ENCODE measurements at regions not wholly inside any gene's neighbourhood (a gene's known extent, or its start where the extent isn't known, plus 50 kb on each side); places are given as distances from the start of the nearest gene placed in this dataset.

DNA sequence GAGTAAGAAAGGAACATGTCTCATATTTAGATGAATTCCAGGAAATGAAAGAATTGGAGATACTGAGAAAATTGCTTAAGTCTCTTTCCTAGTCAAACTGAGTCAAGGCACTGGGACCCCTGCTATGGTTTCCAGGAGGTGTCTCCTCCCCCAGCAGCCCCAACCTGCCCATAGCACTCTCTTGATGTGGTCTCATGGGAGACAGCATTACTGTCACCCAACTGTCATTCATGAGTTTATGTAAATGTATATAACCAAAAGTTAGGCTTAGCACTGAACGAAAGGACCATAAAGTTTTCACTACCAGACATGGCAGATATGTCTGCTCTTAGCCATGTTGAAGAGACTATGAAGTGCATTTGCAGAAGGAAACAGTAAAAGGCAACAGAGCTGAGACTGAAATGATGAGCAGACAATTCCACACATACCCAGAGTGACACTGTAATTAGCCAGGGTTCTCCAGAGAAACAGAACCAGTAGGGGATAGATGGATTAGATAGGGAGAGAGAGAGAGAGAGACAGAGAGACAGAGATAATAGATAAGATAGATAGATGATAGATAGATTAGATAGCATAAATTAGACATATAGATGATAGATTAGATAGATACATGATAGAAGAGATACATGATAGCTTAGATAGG lies 328.1 kb downstream of the BRD1 start:
- DNase-seq: no peak

DNA sequence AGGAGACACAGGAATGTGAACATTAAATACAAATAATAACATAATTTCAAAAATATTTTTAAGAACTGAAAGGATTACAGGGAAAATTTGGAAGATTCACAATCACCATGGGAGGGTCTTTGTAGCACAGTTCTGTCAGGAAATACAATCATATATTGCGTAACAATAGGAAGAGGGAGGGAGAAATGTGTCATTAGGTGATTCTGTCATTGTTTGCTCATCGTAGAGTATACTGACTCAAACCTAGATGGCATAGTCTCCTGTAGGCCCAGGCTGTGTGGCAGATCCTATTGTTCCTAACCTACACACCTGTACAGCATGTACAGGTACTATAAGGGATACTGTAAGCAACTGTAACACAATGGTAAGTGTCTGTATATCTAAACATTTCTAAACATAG lies 330.4 kb downstream of the BRD1 start:
- DNase-seq: no peak

DNA sequence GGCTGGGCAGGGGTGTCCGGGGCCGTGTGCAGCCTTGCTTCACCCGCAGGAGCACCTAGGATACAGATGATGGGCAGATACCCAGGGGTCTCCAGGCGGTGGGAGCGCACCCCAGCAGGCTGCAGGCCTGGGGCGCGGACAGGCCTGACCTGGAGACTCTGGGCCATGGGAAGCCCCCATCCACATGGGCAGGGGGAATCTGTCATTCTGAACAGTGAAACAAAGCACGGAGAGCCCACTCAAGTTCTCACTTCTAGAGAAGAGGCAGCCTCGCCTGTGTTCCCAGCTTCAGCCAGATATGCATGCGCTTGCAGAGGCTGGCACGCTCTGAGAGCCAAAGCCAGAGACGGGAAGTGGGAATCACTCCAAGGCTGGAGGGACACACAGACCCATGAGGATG lies 333.1 kb downstream of the BRD1 start:
- DNase-seq: no peak

DNA sequence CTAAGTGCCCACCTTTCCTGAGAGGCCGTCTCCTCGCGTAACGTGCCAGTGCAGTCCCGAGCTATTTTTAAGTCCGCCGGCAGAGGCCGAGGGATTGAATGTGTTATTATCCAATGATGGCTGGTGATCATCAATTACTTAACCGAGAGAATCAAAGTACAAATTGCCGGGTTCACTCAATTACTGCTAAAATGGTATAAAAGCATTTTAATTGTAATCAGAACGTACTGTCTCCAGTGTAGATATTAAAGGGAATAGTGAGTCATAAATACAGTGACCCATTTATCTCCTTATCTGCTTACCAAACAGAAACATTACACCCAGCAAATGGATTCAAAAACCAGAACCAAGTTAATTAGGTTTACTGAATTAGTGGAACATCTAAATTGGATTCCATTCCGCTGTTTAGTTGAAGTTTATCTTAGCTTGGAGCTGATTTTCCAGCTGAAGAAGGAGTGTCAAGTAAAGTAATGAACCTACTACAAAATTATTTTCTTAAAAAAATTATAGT lies 334.9 kb downstream of the BRD1 start:
- no peak for DNase-seq

DNA sequence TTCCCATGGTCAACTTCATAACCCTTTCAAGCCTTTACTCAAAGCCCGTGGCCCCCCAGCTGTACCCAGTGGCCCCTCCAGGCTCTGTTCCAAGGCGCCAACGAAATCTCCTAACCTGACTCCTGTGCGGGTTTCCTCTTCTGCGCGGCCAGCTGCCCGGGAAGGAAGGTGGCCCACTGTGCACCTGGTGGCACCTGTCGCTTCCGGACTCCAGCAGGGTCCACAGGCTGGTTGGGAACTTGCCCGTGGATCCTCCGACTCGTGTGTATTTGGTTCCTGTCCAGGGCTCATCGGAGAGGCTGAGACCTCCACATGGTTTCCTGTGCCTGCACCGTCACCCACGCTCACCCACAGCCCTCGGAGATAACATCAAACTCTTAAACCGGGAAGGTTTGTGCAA lies 335.4 kb downstream of the BRD1 start:
- no peak for DNase-seq

DNA sequence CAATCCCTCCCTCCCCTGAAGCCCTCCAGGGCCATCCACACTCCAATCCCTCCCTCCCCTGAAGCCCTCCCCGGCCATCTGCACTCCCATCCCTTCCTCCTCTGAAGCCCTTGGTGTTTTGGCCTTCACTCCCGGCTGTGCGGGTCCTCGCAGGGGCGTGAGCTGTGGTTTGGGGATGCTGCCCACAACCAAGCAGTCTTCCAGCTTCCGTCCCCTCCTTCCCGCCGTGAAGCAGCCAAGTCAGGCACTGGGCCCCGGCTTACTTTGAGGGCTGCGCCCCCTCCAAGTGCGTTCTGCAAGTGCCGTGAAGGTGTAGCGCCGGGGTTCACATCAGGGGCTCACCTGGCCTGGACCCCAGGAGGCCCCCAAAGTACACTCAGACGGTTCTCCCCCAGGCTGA lies 335.9 kb downstream of the BRD1 start:
- no peak for DNase-seq

DNA sequence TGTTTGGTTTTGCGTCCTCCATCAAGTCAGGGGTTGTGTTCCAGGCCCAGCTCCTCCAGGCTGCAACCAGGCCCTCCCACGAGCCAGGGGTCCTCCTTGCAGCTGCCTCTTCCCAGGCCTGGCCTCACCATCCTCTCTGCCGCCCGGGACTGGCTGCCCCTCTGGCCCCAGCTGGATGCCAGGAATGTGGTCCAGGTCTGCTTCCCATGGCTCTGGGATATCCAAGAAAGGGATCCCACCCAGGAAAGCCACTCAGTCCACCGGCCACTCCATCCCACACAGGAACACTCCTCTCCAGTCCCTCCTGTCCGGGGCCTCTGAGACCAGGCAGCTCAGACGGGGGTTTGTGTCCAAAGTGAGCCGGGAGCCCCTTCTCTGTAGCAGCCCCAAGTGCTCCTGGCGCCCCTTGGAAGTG lies 336.4 kb downstream of the BRD1 start:
- no peak for DNase-seq

DNA sequence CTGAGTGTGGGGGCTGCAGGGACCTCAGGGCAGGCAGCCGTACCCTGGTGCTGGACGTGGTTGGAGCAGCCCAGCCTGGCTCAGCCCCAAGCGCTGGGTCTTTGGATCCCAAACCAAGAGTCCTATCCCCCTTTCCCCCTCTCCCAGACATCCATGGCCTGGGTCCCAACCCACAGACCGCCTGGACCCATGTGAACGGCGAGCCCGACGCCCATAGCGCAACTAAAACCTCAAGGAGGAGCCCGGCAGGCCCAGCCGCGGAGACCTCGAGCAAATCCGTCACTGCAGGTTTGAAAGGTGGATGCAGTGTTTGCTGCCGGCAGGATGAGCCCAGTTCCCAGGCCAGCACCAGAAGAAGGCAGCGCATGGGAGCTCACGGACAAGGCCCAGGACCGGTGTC lies 337.0 kb downstream of the BRD1 start:
- no peak for DNase-seq

DNA sequence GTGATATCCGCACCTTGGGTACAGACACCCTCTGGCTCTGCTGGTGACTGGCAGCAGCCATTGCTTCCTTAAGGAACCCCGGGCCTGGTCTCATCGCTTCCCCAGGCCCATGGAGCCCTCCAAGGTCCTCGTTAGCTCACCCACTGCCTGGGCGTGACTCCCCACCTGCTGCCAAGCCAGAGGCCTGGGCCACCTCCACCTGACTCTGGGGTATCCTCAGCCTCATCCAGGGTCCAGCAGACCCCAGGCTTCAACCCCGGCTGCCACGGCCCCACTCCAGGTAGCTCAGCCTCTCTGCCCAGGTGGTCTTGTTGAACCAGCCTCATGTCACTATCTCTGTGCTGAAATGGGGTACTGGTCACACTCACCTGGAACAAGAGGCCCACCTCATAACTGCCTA lies 337.9 kb downstream of the BRD1 start:
- no peak for DNase-seq

DNA sequence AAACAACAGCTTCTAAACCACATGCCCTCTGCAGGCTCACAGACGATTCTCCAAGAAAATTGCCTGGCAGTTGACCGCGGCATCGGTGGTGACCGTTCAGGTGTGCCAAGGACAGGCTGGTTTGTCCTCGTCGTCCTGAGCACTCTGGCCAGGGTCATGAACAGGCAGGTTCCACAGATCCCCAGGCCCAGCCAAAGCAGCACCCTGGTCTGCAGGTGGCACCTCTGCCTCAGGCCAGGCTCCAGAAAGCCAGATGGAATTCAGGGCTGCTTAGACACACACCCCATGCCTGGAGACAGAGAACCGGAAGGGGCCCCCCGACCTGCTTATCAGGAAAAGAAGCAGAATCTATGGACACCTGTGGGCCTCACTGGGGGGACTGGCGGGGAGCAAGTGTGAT lies 338.7 kb downstream of the BRD1 start:
- no peak for DNase-seq

DNA sequence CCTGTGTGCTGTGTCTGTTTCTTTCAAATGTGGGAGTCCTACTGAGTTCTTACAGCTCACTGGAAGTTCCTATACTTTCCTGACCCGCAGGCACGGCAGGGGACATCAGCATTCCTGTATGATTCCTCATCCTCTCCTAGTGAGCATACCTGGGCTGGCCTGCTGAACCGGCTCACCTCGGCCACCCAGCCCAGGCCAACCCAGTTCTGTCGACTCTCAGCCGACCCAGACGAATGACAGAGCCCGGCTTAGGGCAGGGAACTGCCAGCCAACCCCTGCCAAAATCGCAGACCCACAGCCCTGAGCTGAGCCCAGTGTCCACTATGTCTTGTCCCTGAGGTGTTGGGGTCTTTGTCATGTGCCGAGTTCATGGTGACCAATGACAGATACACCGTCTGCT lies 339.7 kb downstream of the BRD1 start:
- no peak for DNase-seq

DNA sequence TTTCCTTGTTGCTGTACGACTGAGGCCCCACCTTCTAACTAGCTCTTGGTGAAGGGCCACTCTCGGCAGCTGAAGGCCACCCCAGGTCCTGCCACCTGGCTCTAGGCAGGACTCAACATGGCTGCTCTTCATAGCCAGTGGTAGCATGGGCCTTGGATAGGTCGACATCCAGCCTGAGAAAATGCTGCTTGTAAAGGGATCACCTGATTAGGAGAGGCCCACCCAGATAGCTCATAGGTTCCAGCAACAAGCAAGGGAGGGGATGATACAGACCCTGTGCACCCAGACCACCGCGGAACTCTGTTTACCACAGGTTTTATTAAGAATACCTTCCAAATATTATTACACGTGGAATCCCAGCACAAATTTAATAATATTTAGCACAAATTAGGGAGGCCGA lies 341.4 kb downstream of the BRD1 start:
- DNase-seq: no peak

DNA sequence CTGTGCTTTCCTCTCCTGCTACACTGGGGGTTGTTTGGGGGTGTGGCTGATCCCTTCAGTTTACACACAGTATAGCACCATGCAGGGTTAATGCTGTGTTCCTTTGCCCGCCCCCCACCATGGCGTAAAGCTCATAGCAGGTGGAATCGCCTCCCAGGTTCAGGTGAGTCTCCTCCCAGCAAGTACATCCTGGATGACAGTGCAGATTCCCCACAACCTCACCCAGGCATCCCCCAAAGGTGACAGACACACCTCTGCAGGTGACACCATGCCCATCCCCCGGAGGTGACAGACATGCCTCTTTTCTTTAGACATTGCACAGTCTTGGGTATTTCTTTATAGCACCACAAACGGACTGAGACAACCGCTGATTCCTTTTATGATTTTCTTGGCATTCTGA lies 343.7 kb downstream of the BRD1 start:
- DNase-seq: no peak

DNA sequence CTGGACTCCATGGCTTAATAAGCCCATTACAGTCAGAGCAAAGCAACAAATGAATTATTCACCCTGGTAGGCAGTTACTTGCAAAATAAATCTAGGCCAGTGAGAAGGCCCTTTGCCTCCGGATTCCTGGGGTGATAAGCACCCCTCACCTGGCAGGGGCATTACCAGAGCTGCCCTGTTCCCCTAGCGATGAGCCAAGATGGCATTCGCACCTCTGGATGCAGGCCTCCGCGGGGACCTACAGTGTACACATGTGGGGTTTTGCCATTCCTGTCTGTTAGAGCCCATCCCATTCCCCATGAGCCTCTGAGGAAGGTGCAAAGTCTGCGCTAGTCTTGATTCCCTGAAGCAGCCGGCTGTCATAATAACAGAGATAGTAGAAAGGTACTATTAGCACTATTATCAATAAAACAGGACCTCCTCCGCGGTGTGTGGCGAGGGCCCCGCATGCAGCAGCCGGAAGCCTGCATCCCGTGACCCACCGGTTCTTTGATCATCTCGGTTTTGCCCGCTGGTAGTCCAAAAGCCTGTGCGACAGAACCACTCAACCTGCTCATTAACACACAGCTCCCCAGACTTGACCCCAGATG lies 344.3 kb downstream of the BRD1 start:
- no peak for DNase-seq

DNA sequence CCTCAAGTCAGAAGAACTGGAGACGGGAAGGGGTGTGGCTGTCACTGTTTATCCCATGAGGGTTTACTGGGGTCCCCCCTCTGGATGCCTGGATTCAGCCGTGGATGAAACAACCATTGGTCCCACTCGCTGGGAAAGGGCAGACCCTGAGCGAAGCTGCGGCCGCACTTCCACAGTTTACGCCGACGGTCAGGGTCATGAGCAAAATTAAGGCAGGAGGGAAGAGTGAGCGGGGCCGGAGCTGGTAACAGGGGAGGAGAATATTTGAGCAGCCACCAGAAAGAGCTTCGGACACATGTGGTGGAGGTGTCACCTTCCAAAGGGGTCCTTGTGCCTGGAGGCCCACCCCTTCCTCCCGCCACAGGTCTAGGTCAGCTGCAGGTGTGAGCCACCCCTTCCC lies 344.9 kb downstream of the BRD1 start:
- DNase-seq: no peak

DNA sequence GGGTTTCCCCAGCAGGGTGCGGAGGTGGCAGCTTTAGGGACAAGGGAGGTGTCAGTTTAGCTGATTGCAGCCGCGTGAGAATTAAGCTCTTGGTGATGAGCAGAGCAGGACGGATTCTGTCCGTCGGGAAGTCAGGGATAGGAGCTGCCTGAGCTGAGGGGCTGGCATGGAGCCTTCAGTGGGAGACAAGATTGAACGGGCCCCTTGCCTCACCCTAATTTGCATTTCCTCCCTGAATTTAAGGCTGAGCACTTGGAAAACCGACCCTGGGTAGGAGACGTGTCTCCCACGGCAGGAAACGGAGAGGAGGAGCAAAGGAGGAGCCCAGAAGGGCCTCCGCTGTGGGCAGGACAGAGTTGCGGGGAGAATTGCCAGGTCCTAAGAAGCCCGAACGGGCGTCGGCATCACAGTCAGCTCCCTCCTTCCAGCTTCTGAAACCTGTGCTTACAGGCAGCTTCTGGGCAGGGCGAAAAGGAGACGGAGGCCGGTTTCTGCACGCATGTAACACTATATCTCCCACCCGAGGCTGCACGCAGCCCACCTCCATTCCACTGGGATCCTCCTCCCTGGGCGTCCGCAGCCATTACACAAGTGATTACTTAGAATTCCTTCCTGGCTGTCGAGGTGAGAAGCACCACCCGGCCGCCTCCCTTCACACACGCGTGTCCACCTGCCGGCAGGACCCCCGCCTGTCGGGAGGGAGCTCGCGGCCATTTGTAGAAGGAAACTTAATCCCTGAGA lies 345.8 kb downstream of the BRD1 start:
- DNase-seq: no peak

DNA sequence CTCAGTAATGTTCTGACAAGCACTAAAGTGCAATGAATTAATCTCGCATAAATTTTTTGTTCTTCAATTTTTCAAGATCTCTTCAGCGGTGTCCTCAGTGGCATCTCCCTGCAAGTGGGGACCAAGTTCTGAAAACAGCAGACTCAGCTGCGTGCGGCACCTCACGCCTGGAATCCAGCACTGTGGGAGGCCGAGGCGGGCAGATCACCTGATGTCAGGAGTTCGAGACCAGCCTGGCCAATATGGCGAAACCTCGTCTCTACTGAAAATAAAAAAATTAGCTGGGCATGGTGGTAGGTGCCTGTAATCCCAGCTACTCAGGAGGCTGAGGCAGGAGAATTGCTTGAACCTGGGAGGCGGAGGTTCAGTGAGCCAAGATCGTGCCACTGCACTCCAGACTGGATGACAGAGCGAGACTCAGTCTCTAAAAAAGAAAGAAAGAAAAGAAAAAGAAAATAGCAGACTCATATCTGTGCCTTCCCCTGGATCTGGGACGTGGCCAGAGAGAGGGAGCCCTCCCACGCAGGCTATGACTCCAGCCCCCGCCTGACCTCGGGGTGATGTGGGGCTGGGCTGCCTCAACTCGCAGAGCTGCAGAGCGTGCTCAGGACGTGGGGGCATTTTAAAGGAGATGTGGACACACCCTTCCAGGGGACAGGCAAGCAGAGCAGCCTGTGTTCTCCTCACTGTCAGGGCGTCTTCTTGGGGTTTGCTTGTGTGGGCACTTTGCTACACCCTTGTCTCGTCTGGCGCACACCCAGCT lies 346.6 kb downstream of the BRD1 start:
- DNase-seq: no peak

DNA sequence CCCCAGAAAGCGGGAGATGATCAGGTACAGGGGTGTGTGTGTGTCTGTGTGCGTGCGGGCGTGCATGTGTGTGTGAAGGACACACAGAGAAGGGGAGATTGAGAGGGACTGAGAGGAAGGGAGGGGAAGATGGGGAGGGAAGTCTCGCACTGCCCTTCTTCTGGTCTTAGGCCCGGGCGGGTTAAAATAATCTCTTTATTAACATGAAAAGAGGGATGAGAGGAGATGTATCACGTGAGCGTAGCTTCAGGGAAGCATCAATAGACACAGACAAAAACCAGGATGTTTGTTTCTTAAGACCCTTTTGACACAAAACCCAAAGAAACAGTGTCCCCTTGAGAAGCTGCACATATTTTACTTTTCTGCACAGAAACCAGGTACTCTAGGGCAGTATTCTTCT lies 347.3 kb downstream of the BRD1 start:
- DNase-seq: no peak

DNA sequence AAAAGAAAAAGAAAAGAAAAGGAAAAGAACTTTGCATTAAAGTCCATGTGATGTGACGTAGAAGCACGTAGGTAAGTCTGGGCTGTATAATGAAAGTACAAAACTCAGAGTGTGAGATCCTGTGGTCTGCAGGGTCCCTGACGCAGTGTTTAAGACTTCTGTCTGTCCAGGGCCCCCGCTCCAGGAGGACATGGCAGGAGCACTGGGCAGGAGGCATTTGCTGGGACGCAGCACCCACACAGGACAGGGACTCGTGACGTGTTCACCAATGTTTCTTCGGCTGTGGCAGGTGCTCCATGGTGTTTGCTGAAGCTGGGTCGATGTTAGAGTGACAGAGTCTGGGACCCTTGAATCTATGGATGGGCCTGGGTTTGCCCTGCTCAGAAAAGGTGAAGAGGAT lies 348.1 kb downstream of the BRD1 start:
- no peak for DNase-seq

DNA sequence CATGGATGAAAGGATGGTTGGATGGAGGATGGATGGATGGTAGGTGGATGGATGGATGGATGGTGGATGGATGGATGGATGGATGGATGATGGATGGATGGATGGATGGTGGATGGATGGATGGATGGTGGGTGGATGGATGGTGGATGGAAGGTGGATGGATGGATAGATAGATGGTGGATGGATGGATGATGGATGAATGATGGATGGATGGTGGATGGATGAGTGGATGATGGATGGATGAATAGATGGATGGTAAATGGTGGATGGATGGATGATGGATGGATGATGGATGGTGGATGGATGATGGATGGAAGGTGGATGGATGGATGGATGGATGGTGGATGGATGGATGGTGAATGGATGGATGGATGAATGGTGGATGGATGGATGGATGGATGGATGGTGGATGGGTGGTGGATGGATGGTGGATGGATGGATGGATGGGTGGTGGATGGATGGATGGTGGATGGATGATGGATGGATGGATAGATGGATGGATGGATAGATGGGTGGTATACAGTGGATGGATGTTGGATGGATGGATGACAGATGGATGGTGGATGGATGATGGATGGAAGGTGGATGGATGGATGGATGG lies 350.8 kb downstream of the BRD1 start:
- no peak for DNase-seq

DNA sequence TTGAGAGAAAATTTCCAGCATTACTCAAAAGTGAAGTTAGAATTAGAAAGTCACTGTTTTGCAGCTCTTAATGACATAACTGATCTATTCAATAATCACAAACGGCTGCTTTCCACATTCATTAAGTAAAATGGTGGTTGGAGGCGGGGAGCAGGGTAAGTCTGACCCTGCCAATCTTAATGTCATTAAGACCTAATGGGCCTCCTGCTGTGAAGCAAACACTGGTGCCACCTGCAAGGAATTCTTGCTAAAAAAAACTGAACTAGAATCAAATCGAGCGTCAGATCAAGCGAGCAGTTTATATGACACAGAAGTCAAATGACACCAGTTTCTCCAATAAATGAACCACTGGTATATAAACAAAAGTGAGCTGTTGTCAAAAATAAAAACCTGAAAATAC lies 351.5 kb downstream of the BRD1 start:
- no peak for DNase-seq

DNA sequence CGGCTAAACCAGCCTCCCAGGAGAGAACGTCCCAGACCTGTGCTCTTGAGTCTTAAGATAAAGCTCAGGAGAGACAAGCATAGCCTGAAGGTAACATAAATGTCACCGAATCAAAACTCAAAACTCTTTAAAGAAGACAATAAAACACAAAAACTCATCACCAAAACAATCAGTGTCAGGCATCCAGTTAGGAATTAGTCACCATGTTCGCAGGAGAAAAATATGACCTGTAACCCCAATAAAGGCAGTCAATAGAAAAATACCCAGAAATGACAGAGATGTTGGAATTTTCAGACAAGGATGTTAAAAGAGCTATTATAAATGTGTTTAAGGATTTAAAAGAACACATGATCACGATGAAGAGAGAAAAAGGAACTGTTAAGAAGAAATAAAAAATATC lies 352.4 kb downstream of the BRD1 start:
- no peak for DNase-seq

DNA sequence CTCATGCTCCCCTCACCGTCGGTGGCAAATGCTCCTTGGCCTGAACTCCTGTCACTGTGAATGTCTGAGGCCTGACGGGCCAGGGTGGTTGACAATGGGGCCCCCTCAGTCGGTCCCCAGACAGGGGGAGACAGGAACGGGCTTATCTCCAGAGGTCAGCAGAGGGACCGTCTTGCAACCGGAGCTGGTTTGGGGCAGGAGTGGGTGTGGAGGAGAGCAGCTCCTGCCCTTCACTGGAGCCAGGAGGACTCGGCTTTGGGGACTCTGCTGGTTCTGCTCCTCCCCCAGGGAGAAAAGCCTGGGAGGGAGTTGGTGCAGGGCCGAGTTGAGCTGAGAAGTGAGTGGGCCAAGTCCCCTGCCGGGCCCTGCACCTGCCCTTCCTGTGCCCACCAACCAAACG lies 354.4 kb downstream of the BRD1 start:
- no peak for DNase-seq

Measured in NCI-H2107 (cell line).